ENCODE measurements at regions not wholly inside any gene's neighbourhood (a gene's known extent, or its start where the extent isn't known, plus 50 kb on each side); places are given as distances from the start of the nearest gene placed in this dataset.

- TF ChIP-seq POLR2A (IDR thresholded peaks at IDR 0.05) (no peak), CTCF (IDR thresholded peaks at IDR 0.05) (no peak)
These were observed 76.7 kb upstream of the GALNT7 start for GRCh38 chr4:173091958-173092357.
